ENCODE measurements at regions not wholly inside any gene's neighbourhood (a gene's known extent, or its start where the extent isn't known, plus 50 kb on each side); places are given as distances from the start of the nearest gene placed in this dataset.

DNA sequence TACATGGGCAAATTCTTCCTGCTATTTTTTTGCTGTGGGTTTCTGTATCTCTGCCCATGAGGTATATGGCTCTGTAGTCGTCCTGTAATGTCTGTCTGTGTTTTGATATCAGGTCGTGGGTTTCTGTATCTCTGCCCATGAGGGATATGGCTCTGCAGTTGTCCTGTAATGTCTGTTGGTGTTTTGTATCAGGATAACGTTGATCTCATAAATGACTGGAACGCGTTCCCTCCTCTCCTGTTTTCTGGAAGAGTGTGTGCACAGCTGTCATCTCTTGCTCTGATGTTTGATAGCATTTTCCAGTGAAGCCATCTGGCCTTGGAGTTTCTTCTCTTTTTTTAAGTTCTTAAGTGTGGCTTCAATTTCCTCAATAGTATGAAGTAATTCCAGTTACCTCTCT lies 57.2 kb downstream of the SOX1 start:
- DNase-seq = no peak

DNA sequence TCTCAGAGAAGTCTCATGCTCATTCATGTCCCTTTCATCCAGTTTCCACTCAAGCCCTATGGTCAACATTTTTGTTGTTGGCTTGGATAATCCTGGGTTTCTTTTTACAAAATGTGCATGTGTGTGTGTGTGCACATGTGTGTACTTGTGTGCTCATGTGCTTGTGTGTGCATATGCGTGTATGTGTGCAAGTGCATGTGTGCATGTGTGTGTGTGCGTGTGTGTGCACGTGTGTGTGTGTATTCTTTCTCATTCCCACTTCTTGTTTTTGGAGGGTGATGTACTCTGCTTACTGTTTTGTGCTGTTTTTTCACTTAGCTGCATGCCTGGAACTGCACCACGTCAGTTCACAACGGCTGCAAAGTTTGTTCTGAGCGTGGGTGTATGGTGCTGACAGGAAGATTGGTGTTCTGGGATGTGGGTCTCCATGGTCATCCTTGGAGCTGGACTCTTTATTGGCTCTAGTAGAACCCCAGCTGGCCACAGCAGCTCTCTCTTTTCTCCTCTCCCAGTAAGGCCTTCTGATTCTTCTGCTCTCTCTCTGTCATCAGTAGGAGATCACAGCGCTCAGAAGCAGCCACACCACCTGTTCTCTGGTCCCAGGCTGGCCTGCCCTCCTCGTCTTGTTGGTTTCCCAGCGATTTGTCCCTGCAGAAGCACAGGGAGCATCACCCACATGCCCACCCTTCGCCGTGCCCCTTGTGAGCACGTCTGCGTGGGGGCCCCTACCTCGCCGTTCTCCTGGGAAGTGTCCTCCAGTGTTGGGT lies 60.8 kb downstream of the SOX1 start:
- DNase-seq = no peak

DNA sequence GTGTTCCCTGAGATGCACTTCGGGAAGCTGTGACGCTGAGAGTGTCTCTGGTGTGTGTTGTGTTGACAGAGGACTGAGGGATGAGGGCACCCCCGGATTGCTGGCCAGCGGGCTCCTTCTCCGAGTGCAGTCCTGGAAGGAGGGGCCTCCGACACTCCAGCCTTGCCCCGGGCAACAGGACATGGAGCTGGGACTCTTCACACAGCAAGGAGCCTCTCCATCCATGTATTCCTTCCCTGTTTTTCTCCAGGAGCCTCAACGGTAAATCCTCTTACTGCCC lies 61.3 kb downstream of the SOX1 start:
- DNase-seq = no peak

DNA sequence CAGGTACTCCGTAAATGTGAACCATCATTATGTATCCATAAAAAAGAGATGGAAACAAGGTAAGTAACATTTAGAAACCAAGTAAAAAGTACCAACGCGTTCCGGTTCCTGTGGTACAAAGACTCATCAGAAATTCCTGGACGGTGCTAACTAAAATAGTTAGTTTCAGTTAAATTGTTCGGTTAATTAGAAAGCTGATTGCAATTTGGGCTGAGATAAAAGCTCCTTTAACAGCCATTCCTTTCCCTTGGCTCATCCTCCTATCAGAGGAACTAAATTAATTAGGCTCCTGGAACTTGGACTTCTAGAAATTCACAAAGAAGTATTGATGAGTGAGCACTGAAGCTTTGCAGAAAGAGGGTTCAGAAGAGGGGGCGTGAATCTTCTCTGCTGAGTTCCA lies 63.5 kb downstream of the SOX1 start:
- DNase-seq = no peak

DNA sequence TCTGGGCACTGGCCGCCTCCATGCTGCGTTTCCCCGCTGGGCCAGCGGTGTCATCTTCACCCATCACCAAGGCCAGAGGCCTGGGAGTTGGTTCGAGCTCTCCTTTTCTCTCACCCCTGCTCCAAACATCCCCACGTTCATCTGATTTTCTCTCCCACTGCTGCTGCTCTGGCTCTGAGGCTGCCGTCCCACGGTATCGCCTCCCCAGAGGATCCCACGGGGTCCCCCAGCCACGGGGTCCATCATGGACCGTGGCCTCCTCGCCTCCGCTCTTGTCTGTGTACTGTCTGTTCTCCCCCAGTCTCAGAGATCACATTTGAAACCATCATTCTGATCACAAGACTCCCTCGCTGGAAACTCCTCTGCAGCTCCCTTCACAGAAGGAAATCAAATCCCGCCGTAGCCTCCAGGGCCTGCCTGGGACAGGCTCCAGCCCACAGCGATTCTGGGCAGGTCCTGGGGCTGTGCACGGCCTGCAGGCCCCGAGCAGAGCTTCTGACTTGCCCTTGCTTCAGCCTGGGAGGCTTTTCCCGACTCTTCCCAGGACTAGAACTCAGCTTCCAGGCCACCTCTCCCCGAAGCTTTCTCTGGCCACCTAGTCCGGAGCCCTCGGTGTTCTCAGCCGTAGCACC lies 64.2 kb downstream of the SOX1 start:
- no peak for DNase-seq

DNA sequence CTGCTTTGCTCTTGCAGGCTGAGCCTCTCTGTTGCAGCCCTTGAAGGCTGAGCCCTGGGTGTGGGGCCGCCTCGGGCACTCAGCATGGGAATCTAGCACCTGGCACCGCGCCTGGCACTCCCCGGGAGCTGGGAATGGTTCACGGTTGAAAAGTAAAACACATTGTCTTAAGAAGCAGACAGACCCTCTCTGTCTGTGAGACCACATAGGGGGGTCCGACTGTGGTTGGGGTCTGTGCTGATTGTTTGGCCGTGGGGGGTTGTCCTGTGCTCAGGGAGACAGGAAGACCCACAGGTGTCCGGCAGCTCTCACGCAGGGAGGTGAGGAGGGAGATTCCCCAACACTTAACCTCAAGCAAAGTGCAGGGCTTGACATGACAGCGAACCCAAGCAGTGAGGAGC lies 64.8 kb downstream of the SOX1 start:
- DNase-seq = no peak

DNA sequence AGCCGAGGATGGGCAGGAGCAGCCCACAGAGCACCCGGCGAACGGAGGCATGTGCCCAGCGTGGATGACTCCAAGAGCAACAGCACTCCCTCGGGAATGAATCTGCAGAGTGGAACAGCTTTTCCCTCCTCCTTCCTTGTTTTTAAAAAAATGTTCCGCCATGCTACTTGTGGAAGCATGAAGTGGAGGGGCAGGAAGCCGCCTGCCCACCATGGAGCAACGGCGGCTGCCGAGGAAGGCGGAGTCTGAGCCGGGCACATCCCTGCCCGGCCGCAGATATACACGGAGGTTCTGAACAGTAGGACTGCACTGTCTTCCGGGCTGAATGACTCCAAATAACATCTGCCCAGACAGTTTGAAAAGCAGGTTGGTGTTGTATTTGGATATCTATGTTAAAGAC lies 65.2 kb downstream of the SOX1 start:
- no peak for DNase-seq

DNA sequence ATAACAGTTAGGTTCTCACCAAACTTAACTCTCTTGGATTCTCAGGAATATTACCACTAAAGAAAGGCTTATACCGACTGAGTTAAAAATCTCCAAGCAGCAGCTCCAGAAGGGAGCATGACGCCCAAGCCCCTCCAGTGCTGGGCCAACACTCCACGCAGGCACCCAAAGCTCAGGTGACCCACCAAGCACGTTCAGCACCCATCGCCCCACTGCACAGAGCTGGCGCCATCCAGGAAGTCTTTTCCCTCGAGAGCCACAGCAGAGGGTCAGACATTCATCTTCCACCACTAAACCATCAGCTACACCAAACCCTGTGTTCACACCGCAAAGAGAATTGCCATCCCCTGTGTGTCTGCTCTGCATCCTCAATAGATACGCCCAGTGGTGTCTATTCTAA lies 65.7 kb downstream of the SOX1 start:
- no peak for DNase-seq

DNA sequence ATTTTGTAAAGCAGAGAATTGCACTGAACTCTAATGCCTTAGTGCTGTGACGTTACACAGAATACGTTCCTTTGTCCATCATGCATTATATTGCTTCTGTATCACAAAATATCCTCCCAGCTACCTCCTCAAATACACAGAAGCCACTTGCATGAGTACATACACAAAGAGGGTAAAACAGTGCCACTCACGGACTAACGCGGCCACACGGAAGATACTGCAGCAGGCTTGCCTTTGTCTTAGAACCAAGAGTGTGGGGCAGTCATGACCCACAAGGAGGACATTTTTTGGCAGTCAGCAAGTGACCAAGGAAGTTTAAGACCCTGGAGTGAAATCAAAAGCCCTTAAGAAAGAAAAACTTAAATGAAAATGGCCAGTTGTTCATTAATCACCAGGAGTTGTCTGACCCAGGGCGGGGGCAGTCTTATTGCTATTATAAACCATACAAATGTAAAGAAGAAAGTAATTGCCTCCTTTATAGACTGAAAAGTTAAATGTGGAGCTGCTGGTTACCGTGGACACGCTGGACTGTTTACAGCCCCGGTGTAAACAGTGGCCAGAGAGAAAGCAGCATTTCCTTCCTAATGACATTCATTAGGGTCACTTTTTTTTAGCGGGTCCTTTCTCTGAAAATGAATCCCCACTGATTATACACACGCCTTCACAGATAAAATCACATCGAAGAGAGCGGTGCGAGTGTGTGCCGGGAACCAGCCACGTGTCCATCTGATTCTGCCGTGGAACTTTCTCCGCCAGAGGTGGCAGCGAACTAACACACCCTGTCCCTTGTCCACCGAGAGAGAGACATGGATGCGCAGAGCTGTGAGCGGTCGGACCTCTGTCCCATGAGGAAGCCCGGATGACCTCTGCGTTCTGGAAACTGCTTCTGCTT lies 66.8 kb downstream of the SOX1 start:
- no peak for DNase-seq

DNA sequence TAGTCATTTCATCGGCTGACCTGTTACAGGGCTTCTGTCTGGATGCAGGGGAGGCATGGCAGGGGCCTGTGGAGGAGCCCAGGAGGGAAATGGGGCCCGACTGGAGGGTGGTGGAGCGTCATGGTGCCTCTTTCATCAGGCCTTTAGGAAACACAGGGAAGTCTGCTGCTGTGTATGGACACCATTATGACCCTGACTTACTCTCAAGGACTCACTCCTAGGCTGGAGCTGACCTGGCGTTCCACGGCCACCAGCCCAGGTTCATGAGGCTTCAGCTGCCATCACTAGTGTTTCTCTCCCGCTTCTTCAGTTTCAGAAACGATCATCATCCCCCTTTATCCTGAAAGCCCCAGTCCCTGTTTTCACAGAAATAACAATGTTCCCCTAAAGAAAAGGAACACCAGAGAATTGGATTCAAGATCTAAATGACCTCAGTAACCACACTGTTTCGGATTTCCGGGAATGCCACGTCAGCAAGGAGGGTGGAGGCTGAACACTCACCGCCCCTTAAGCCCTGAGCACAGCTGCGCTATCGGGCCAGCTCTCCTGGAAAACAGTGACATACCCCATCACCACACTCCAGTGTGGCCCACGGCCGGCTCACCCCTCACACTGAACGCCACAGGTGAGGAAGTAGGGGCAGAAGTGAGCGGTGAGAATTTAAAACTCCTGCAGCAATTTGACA lies 67.6 kb downstream of the SOX1 start:
- DNase-seq = no peak

DNA sequence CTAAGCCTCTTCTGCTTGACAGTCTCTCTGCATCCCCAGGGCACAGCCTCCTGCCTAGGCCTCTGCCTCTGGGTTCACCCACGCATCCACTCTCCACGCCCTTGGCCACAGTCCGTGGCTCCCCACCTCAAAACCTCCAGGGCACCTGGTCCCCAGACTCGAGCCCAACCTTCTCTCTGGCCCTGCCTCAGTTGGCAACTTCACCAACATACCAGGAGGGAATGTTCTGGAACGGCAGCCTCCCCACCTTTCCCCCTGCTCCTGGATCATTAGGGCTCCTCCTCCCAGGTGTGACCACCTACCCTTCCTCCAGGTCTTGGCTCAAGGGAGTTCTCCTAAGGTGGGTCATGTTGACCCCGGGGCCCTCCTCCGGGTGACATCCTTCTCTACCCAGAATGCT lies 69.1 kb downstream of the SOX1 start:
- DNase-seq = no peak

DNA sequence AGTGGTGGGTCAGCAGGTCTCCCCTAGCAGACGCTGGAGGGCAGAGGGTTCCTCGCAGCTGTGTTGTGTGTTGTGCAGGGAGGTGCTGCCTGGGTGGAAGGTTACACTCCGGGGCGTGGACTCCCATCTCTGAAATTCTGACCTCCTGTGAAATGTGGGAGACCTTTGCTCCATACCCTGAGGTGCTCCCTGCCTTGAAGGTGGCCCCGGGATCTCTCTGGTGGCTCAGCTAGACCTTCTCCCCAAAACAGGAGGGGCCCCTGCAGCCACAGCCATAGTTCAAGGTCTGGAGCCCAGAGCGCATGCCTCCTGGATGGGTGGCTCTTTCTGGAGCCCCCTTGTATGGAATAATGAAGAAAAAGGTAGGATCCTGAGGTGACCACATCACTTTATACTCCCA lies 70.2 kb downstream of the SOX1 start:
- no peak for DNase-seq

DNA sequence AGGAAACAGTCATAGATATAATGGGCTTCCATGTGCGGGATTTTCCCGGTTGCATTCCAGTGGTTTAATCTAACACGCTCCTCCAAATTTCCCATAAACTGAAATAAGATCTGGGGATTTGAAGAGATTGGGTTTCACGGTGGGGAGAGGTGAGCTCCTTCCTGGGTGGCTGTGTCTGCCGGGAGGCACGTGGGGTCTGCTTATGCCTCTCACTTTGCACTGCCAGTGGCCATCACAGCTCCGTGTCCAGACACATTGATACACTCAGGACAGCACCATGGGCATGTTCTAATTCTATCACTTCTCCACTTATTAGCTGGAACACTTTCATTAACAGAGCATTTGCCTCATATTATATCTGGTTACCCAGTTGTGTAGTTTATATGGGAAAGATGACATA lies 73.4 kb downstream of the SOX1 start:
- DNase-seq = no peak

DNA sequence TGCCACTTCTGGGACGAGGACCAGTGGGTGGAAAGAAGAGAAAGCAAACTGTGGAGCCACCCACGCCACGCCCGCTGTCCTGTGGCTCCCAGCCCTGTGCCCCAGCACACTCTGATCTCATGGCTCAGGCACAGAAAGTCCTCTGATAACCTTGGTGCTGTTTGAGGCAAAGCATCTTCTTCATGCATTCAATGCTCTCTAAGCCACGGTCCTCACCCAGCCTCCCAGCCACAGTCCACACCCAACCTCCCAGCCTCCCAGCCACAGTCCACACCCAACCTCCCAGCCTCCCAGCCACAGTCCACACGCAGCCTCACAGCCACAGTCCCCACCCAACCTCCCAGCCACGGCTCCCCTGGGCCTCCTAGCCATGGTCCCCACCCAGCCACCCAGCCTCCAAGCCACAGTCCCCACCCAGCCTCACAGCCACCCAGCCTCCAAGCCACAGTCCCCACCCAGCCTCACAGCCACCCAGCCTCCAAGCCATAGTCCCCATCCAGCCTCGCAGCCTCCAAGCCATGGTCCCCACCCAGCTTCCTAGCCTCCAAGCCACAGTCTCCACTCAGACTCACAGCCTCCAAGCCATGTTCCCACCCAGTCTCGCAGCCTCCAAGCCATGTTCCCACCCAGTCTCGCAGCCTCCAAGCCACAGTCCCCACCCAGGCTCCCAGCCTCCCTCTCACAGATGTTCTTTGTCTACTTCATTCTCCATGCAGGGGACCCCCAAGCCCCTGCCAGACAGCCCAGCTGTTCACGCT lies 74.9 kb downstream of the SOX1 start:
- no peak for DNase-seq

DNA sequence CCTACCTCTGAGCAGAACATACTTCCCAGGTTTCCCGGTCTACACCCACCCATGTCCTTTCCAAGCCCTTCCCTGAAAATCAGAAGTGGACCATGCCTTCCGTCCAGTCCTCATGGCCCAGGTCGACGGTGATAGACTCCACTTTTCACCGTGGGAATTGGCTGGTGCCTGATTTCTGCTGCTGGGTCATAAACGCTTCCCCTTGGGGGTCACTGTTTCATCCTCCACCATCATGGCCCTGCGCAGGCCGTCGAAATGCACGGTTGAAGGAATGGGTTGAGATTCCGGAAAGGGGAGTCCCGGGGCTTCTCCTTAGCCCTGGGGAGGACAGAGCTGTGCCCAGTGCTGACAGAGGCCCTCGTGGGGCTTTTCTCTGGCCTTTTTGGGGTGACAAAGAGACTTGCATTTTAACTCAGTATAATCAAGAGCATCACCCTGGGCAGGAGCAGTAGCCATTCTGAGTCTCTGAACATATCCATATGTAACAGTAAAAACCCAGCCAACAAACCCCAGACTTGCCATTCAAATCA lies 75.5 kb downstream of the SOX1 start:
- DNase-seq = no peak

DNA sequence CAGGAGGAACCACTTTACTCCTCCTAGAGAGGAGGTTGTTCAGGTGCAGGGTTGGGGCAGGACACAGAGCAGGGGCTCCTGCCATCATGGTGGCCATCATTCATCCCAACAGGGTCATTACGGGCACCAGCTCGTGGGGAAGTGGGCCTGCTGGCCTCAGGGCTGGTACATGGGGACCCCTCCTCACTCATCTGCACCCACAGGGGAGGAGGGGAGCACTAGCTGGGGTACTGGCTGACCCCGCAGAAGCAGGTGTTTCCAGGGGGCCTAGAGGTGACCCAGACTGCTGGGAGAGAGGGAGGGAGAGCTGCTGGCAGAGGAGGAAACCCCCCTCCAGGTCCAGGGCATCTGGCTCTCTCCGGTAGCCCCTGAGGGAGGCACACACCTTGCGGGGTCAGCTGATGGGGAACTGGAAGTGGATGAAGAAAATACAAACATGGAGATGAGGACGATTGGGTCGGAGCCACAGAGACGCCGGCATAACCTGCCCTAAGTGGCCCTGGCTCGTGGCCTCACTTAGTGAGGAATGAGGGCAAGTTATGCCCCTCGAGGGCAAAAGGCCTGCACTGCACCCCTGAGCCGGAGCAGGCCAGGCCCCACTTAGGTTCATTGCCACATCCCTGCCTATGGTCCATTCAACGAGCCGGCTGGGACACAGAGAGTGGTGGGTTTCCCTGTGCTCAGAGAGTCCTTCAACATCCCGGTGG lies 76.2 kb downstream of the SOX1 start:
- DNase-seq = no peak

DNA sequence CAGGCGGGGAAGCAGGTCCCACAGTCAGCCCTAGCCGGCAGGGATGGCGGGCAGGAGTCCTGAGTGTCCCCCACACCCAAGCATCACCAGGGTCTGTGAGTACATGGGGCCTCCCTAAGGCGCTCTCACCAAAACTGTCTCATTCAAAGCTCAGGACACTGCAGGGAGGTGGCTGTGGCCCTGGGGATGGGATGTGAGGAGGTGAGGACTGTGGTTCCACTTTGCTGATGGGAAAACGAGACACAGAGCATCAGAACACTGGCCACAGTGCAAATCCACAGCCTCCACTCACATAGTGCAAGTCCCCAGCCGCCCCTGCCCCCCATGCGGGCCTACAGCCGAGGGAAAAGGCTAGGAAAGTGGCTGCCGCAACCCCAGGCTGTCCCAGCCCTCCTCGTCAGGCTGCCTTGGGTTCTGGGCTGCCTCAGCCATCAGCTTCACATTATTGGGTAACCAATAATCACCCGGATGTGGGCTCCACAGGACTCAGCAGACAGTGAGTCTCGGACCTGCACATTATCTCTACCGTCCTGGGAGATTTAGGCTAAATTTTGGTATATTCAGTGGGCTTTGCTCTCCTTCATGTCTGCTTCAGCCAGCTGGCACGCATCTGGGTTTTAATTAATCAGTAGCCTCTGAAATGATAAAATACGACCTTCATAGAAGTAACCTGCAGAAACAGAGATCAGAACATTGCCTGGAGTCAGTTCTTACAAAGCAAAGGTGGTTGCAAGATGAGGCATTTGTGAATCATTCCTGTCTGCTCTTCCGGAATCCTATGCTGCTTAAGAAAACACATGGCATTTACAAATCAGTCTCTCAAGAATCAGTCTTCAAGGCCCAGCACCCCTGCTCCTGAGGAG lies 77.0 kb downstream of the SOX1 start:
- DNase-seq = no peak

DNA sequence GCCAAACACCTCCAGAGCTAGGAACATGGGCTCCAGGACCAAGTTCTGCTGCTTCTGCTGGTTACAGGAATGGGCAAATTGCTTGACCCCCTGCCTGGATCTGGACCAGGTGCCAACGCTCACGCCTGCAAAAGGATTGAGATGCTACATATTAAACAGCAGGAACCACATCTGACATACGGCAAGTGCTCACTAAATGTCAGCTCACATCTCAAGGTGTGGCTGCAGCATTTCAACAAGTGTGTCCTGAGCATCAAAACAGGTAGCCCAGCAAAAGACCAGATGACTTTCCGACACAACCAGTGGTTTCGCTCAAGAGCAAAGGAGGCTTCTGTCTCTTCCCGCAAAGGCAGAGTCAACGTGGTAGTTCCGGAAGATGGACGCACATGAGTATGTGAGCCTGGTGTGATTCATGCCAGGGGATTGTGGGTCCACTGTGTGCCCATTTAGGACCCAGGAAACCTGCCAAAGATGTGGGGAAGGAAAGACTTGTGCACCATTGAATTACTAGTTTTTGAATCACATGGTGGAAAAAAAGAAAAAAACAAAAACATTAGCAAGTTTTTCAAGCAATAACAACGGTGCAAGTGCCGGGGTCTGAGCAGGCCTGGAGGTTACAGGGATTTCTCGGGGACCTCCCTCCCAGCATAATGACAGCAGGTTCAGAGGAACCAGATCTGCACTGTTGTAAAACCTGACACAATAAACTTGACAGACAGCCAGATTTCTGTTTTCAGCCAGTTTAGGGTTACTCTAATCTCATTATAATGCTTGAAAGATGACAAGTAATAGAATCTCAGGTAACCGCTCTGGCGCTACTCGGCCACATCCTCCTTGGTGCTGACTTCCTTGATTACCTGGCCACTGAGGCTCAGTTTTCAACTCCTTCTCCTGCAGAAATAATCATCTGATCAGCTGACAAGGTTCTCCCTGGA lies 77.9 kb downstream of the SOX1 start:
- no peak for DNase-seq

DNA sequence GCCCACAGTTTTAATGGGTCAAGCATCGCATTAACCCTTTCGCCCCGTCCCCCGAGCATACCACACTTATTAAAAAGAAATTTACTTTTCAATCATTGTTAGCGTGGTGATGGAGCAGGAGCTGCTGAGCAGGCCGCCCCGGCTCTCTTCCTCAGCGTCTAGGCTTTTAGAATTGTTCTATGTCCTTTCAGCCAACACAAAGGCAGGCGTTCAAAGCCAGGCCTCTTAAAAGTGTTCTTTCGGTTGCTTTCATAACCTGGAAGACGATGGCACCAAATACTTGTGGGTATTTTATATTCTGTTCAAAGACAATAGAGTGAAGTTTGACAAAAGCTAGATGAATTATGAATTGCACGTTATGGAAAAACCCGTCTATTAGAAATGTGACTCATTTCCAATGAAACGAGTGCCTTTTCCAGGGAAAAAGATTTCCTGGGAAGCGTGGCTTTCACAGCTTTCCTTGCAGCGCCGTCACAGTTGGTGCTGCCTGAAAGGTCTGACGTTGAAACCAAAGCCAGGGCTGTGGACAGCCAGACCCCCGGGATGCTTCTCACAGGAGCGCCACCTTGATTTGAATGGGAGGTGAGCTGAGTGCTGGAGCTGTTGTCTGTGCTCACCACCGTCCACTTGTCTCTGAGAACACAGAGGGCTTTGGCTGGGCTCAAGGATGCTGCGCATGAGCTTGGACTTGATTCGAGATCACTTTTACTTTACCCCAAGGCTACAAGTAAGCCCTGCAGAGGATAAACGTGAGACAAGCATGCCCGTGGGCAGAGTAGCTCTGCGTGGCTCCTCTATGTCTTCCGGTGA lies 78.8 kb downstream of the SOX1 start:
- no peak for DNase-seq
